HCT116 (cell line): ENCODE measurements at regions not wholly inside any gene's neighbourhood (a gene's known extent, or its start where the extent isn't known, plus 50 kb on each side); places are given as distances from the start of the nearest gene placed in this dataset.

Experiments used
- ATAC-seq: fragments of 200-7000 bp; cut with Tn5 transposase; 2 replicates; pipeline ENCODE4 v1.9.1; 2020; ENCODE audit warnings: mild to moderate bottlenecking, moderate library complexity
- BruUV-seq: library from RNA; stranded (reverse); fragments of 400-500 nt; replicated peaks from 2 replicates; lab custom pipeline; 2021; lab: Mats Ljungman, UMichigan
- CTCF ChIA-PET: fragments of 300-600 bp; sonication (Branson Sonifier 250); formaldehyde crosslinking; loops from one replicate; lab custom pipeline; 2021; ENCODE audit warnings: antibody characterized with exemption; lab: Charles Lee
- POLR2A ChIA-PET: fragments of 300-600, 350-600 bp; sonication (Branson Sonifier 250); formaldehyde crosslinking; loops from one replicate; lab custom pipeline; 2021; ENCODE audit warnings: antibody characterized with exemption; lab: Charles Lee
- RAD21 ChIA-PET, 2 experiments: fragments of 300-600 bp; sonication (Branson Sonifier 250); formaldehyde crosslinking; loops; one replicate each; lab custom pipeline; 2023; ENCODE audit warnings: low total read pairs in 2 of 2; ENCODE audit not compliant: uncharacterized antibody in 2 of 2, unreplicated experiment in 2 of 2, low non-redundant PET in 1 of 2; lab: Charles Lee
- DNase-seq: peaks from one replicate; pipeline ENCODE4 v3.0.0-alpha.2; 2010; ENCODE audit warnings: low read depth, low spot score
- H2AFZ ChIP-seq: fragments of 200-600 bp; shearing (Covaris generic), sonication (generic); 2 replicates; pipeline ENCODE4 v1.6.1; 2017; ENCODE audit warnings: low read depth, mixed run types, mixed read lengths, antibody characterized with exemption, low read length; ENCODE audit not compliant: poor library complexity, severe bottlenecking
- H3K27ac ChIP-seq: 2 replicates; pipeline ENCODE4 v1.5.1; 2012; ENCODE audit warnings: low read depth, low read length
- H3K27me3 ChIP-seq: fragments of 200-600 bp; sonication (generic); 2 replicates; pipeline ENCODE4 v1.6.1; 2016; ENCODE audit warnings: mixed run types, low read length, mixed read lengths; ENCODE audit not compliant: insufficient read depth
- H3K36me3 ChIP-seq, 2 experiments: fragments of 200-500 bp in 1 of 2; fragments of 200-600 bp in 1 of 2; sonication (Bioruptor generic) in 1 of 2; sonication (generic) in 1 of 2; 2 replicates each; pipeline versions ENCODE4 v1.5.1 to v1.6.1; 2014 to 2016; ENCODE audit warnings: low read length in 2 of 2, inconsistent platforms in 1 of 2, mixed read lengths in 1 of 2, mixed run types in 1 of 2; ENCODE audit not compliant: insufficient read depth in 2 of 2, control insufficient read depth in 1 of 2
- H3K4me1 ChIP-seq, 2 experiments: fragments of 200-600 bp in 1 of 2; sonication (generic) in 1 of 2; 2 replicates each; pipeline versions ENCODE4 v1.5.1 to v1.6.1; 2012 to 2017; ENCODE audit warnings: low read length in 2 of 2, inconsistent platforms in 1 of 2, mild to moderate bottlenecking in 1 of 2, mixed read lengths in 1 of 2, mixed run types in 1 of 2, moderate library complexity in 1 of 2; ENCODE audit not compliant: insufficient read depth in 2 of 2, control insufficient read depth in 1 of 2
- H3K4me2 ChIP-seq: fragments of 200-600 bp; sonication (generic); 2 replicates; pipeline ENCODE4 v1.6.1; 2017; ENCODE audit warnings: mixed run types, low read length, mixed read lengths
- H3K4me3 ChIP-seq, 2 experiments: fragments of 200-600 bp in 1 of 2; sonication (generic) in 1 of 2; replicated peaks in 1 of 2; 2 replicates each; pipeline ENCODE4 v1.5.1; 2011 to 2016; ENCODE audit warnings: low read length in 2 of 2, control low read depth in 1 of 2, low read depth in 1 of 2, mild to moderate bottlenecking in 1 of 2, mixed read lengths in 1 of 2, mixed run types in 1 of 2
- H3K79me2 ChIP-seq: fragments of 200-600 bp; sonication (generic); 2 replicates; pipeline ENCODE4 v1.6.1; 2017; ENCODE audit warnings: mild to moderate bottlenecking, mixed run types, low read length, moderate library complexity, mixed read lengths; ENCODE audit not compliant: insufficient read depth
- H3K9ac ChIP-seq: fragments of 200-600 bp; sonication (generic); 2 replicates; pipeline ENCODE4 v1.6.1; 2016; ENCODE audit warnings: low read length, mixed read lengths
- H3K9me2 ChIP-seq: fragments of 200-600 bp; sonication (generic), shearing (Covaris generic); 2 replicates; pipeline ENCODE4 v1.6.1; 2017; ENCODE audit warnings: mixed run types, mild to moderate bottlenecking, moderate library complexity; ENCODE audit not compliant: insufficient read depth
- H3K9me3 ChIP-seq, 2 experiments: fragments of 200-500 bp in 1 of 2; fragments of 200-600 bp in 1 of 2; sonication (Bioruptor generic) in 1 of 2; sonication (generic) in 1 of 2; 2 replicates each; pipeline ENCODE4 v1.6.1; 2014 to 2017; ENCODE audit warnings: low read length in 2 of 2, mixed read lengths in 2 of 2, inconsistent platforms in 1 of 2, low read depth in 1 of 2, mild to moderate bottlenecking in 1 of 2, mixed run types in 1 of 2, moderate library complexity in 1 of 2; ENCODE audit not compliant: control insufficient read depth in 1 of 2, insufficient read depth in 1 of 2
- H4K20me1 ChIP-seq: fragments of 200-600 bp; sonication (generic), shearing (Covaris generic); 2 replicates; pipeline ENCODE4 v1.6.1; 2017; ENCODE audit warnings: mixed run types, mild to moderate bottlenecking, moderate library complexity; ENCODE audit not compliant: insufficient read depth
- CBX3 ChIP-seq: IDR thresholded peaks from 2 replicates; pipeline ENCODE4 v1.6.1; 2012; ENCODE audit warnings: low read depth
- CEBPB ChIP-seq: IDR thresholded peaks from 2 replicates; pipeline ENCODE4 v1.6.1; 2012; ENCODE audit warnings: low read depth
- ELF1 ChIP-seq: IDR thresholded peaks from 2 replicates; pipeline ENCODE4 v1.6.1; 2012; ENCODE audit warnings: low read depth, borderline replicate concordance
- EZH2 ChIP-seq: fragments of 200-600 bp; sonication (generic); IDR thresholded peaks from 2 replicates; pipeline ENCODE4 v1.6.1; 2017; ENCODE audit warnings: antibody characterized with exemption, mixed run types
- EZH2phosphoT487 ChIP-seq: fragments of 200-600 bp; IDR thresholded peaks from 2 replicates; pipeline ENCODE4 v1.6.1; 2018; ENCODE audit warnings: antibody characterized with exemption, borderline replicate concordance
- FOSL1 ChIP-seq: IDR thresholded peaks from 2 replicates; pipeline ENCODE4 v1.6.1; 2012; ENCODE audit warnings: low read depth
- JUND ChIP-seq: IDR thresholded peaks from 2 replicates; pipeline ENCODE4 v1.6.1; 2012
- POLR2AphosphoS5 ChIP-seq: IDR thresholded peaks from 2 replicates; pipeline ENCODE4 v1.6.1; 2011; ENCODE audit warnings: mild to moderate bottlenecking, low read depth, low read length, moderate library complexity
- RAD21 ChIP-seq: IDR thresholded peaks from 2 replicates; pipeline ENCODE4 v1.6.1; 2012; ENCODE audit warnings: low read depth, mild to moderate bottlenecking
- SP1 ChIP-seq: IDR thresholded peaks from 2 replicates; pipeline ENCODE4 v1.6.1; 2012; ENCODE audit warnings: low read depth
- TCF7L2 ChIP-seq: IDR thresholded peaks from 2 replicates; pipeline ENCODE4 v1.7.0; 2011; ENCODE audit warnings: borderline replicate concordance, inconsistent platforms; ENCODE audit not compliant: insufficient read depth, insufficient read length; ENCODE audit errors: extremely low read depth
- YY1 ChIP-seq: IDR thresholded peaks from 2 replicates; pipeline ENCODE4 v1.6.1; 2011; ENCODE audit warnings: low read length, low read depth, moderate library complexity, mild to moderate bottlenecking; ENCODE audit not compliant: insufficient replicate concordance; ENCODE audit errors: extremely low read depth
- ZFX ChIP-seq: fragments of 450-650 bp; IDR thresholded peaks from 2 replicates; pipeline ENCODE4 v1.6.1; 2017
- ZNF274 ChIP-seq: fragments of 200-500 bp; sonication (Bioruptor generic); IDR thresholded peaks from 2 replicates; pipeline ENCODE4 v1.6.1; 2014; ENCODE audit warnings: mild to moderate bottlenecking, low read depth, low read length, inconsistent platforms
- intact Hi-C: fragments of 100-400 bp; cut with micrococcal nuclease; formaldehyde crosslinking; loops from 2 replicates; pipeline ENCODE4 v1.10.0; 2022
- TF ChIP-seq, protein P1 (sequence below): IDR thresholded peaks from 2 replicates; pipeline ENCODE4 v1.6.1; 2012; ENCODE audit warnings: low read depth
- TF ChIP-seq, protein P2 (sequence below): IDR thresholded peaks from 2 replicates; pipeline ENCODE4 v1.6.1; 2011; ENCODE audit warnings: mild to moderate bottlenecking, low read length, moderate library complexity; ENCODE audit not compliant: insufficient replicate concordance; ENCODE audit errors: extremely low read depth

DNA sequence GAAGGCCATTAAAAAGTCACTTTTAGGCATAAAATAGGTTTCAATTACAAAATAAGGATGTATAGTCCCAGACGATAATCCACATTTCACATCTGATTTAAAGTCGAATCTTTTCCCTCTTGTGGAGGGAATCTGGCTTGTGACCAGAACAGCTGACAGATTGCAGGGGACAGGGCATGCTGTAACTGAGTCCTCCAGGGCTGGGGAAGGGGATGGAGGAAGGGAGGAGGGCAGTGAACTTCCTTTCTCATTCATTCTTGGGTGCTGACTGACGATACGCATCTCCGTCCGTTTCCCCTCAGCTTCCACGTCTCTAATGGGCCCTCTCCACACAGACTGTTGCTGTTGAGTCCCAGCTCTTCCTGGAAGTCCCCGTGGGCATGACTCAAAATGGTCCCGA, 108.1 kb upstream of the CSF3R start:
- ATAC-seq, result no peak
- no TSS peak for BruUV-seq

DNA sequence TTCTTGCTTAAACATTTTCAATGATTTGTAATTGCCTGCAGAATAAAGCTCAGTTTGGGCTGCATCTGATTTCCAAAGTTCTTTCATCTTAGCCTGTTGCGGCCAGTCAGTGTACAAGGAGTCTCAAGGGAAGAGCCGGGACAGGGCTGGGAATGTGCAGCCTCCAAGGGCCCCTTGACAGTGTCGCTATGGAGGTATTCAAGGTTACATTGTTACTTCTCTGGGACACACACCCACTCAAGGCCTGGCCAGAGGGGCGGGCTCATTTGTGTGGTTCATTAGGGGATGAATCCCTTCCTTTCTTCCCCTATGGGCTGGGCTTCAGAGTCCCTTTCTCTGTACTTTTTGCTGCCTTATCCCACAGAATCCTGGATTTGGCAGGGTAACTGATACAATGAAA, 107.6 kb upstream of the CSF3R start:
- RAD21 ChIA-PET, result no interaction called here
- Histone ChIP-seq H3K4me1 (no peaks in the 10 kb centered on the region), H2AFZ (no peak overlapping the region), H3K27ac (no peak overlapping the region), H3K9me3 (no peaks in the 10 kb centered on the region), H3K27me3 (peaks cover 19% of the 10 kb centered on the region), H3K79me2 (no peaks in the 10 kb centered on the region), H3K9me2 (no peaks in the 10 kb centered on the region), H3K9ac (no peak overlapping the region), H3K36me3 (no peaks in the 10 kb centered on the region), H3K4me3 (no peak overlapping the region), H3K4me2 (no peak overlapping the region), H4K20me1 (no peaks in the 10 kb centered on the region)
- BruUV-seq, result no TSS peak
- ATAC-seq, result no peak
- DNase-seq, result no peak
- intact Hi-C loops, result no loop called here
- POLR2A ChIA-PET, result no interaction called here
- CTCF ChIA-PET, result interaction anchor here (1.2 kb wide), 1 partner anchor 14 kb away, joined by 3 read pairs; no protein-coding TSS in a partner anchor
- TF ChIP-seq RAD21, result no peak
- no peak for TF ChIP-seq CBX3
- TF ChIP-seq TCF7L2, result no peak
- TF ChIP-seq ELF1, result no peak
- TF ChIP-seq POLR2AphosphoS5, result no peak
- no peak for TF ChIP-seq YY1
- no peak for TF ChIP-seq FOSL1
- no peak for TF ChIP-seq EZH2
- TF ChIP-seq SP1, result no peak
- TF ChIP-seq CEBPB, result no peak
- no peak for TF ChIP-seq ZNF274
- TF ChIP-seq ZFX, result no peak
- no peak for TF ChIP-seq JUND
- TF ChIP-seq, protein P1, sequence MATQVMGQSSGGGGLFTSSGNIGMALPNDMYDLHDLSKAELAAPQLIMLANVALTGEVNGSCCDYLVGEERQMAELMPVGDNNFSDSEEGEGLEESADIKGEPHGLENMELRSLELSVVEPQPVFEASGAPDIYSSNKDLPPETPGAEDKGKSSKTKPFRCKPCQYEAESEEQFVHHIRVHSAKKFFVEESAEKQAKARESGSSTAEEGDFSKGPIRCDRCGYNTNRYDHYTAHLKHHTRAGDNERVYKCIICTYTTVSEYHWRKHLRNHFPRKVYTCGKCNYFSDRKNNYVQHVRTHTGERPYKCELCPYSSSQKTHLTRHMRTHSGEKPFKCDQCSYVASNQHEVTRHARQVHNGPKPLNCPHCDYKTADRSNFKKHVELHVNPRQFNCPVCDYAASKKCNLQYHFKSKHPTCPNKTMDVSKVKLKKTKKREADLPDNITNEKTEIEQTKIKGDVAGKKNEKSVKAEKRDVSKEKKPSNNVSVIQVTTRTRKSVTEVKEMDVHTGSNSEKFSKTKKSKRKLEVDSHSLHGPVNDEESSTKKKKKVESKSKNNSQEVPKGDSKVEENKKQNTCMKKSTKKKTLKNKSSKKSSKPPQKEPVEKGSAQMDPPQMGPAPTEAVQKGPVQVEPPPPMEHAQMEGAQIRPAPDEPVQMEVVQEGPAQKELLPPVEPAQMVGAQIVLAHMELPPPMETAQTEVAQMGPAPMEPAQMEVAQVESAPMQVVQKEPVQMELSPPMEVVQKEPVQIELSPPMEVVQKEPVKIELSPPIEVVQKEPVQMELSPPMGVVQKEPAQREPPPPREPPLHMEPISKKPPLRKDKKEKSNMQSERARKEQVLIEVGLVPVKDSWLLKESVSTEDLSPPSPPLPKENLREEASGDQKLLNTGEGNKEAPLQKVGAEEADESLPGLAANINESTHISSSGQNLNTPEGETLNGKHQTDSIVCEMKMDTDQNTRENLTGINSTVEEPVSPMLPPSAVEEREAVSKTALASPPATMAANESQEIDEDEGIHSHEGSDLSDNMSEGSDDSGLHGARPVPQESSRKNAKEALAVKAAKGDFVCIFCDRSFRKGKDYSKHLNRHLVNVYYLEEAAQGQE, result no peak
- TF ChIP-seq, protein P2, sequence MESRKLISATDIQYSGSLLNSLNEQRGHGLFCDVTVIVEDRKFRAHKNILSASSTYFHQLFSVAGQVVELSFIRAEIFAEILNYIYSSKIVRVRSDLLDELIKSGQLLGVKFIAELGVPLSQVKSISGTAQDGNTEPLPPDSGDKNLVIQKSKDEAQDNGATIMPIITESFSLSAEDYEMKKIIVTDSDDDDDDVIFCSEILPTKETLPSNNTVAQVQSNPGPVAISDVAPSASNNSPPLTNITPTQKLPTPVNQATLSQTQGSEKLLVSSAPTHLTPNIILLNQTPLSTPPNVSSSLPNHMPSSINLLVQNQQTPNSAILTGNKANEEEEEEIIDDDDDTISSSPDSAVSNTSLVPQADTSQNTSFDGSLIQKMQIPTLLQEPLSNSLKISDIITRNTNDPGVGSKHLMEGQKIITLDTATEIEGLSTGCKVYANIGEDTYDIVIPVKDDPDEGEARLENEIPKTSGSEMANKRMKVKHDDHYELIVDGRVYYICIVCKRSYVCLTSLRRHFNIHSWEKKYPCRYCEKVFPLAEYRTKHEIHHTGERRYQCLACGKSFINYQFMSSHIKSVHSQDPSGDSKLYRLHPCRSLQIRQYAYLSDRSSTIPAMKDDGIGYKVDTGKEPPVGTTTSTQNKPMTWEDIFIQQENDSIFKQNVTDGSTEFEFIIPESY, result no peak
- TF ChIP-seq EZH2phosphoT487, result no peak

More for the DNA sequence above, 108.1 kb upstream of the CSF3R start:
- no peak for DNase-seq
- Histone ChIP-seq H3K27me3 (peaks cover 19% of the 10 kb centered on the region), H3K9me2 (no peaks in the 10 kb centered on the region), H2AFZ (no peak overlapping the region), H3K9ac (no peak overlapping the region), H3K27ac (no peak overlapping the region), H3K4me1 (no peaks in the 10 kb centered on the region), H3K9me3 (no peaks in the 10 kb centered on the region), H4K20me1 (no peaks in the 10 kb centered on the region), H3K4me3 (no peak overlapping the region), H3K79me2 (no peaks in the 10 kb centered on the region), H3K4me2 (no peak overlapping the region), H3K36me3 (no peaks in the 10 kb centered on the region)
- intact Hi-C loops, result no loop called here
- ChIA-PET CTCF (no interaction called here), POLR2A (no interaction called here), RAD21 (no interaction called here)
- TF ChIP-seq CEBPB (no peak), ZFX (no peak), SP1 (no peak), POLR2AphosphoS5 (no peak), EZH2phosphoT487 (no peak)
